ENCODE measurements at regions not wholly inside any gene's neighbourhood (a gene's known extent, or its start where the extent isn't known, plus 50 kb on each side); places are given as distances from the start of the nearest gene placed in this dataset.

- no peaks in the 10 kb centered on the region for H3K27me3 ChIP-seq (ENCODE audit: control insufficient read depth, extremely low read depth, insufficient read depth, low read length)
- dilution Hi-C loops (cut with MboI; ENCODE audit: extremely low pct_ligation_motif_present, low sequenced_read_pairs) = no loop called here
- H3K79me2 ChIP-seq (ENCODE audit: control insufficient read depth, insufficient read depth, low read length) = no peaks in the 10 kb centered on the region
- H3K27ac ChIP-seq (ENCODE audit: control insufficient read depth, insufficient read depth, low read length) = no peak overlapping the region
- no peaks in the 10 kb centered on the region for H4K20me1 ChIP-seq (ENCODE audit: control insufficient read depth, extremely low read depth, insufficient read depth, low read length)
- H3K9me1 ChIP-seq (ENCODE audit: control insufficient read depth, extremely low read depth, insufficient read depth, low read length) = no peaks in the 10 kb centered on the region
- H3K4me1 ChIP-seq (ENCODE audit: control insufficient read depth, extremely low read depth, insufficient read depth, low read length) = no peaks in the 10 kb centered on the region
- no peaks in the 10 kb centered on the region for H3K9me3 ChIP-seq (ENCODE audit: control insufficient read depth, low read depth, low read length)
- TF ChIP-seq EZH2 (IDR thresholded peaks at IDR 0.05; ENCODE audit: low read length) (no peak), CTCF (optimal IDR thresholded peaks at IDR 0.05 in 1 of 3, IDR thresholded peaks at IDR 0.05 in 1 of 3, conservative IDR thresholded peaks at IDR 0.05 in 1 of 3; ENCODE audit: extremely low read depth in 1 of 3, insufficient read depth in 2 of 3, low read length in 3 of 3) (no peak)
- H3K4me3 ChIP-seq (ENCODE audit: control insufficient read depth in 2 of 3, extremely low read depth in 1 of 3, insufficient read depth in 2 of 3, low read depth in 1 of 3, low read length in 3 of 3) = no peak overlapping the region
- H3K4me2 ChIP-seq (ENCODE audit: control insufficient read depth, extremely low read depth, insufficient read depth, low read depth, low read length) = no peak overlapping the region
- H3K9ac ChIP-seq (ENCODE audit: control insufficient read depth, extremely low read depth, insufficient read depth, low read length) = no peak overlapping the region
- no peak for FAIRE-seq
- no peak overlapping the region for H2AFZ ChIP-seq (ENCODE audit: control insufficient read depth, low read length)
- H3K36me3 ChIP-seq (ENCODE audit: control insufficient read depth in 2 of 2, extremely low read depth in 1 of 2, insufficient read depth in 2 of 2, low read length in 2 of 2) = no peaks in the 10 kb centered on the region
- no peak for DNase-seq (ENCODE audit: low read depth, low spot score)
Measured at GRCh38 chr4:129446074-129446473, 350.1 kb downstream of the C4orf33 start.

- Histone ChIP-seq H3K9me3 (ENCODE audit: control insufficient read depth, low read depth, low read length) (no peaks in the 10 kb centered on the region), H3K27me3 (ENCODE audit: control insufficient read depth, extremely low read depth, insufficient read depth, low read length) (no peaks in the 10 kb centered on the region), H4K20me1 (ENCODE audit: control insufficient read depth, extremely low read depth, insufficient read depth, low read length) (no peaks in the 10 kb centered on the region), H3K9me1 (ENCODE audit: control insufficient read depth, extremely low read depth, insufficient read depth, low read length) (no peaks in the 10 kb centered on the region), H3K27ac (ENCODE audit: control insufficient read depth, insufficient read depth, low read length) (no peak overlapping the region), H3K79me2 (ENCODE audit: control insufficient read depth, insufficient read depth, low read length) (no peaks in the 10 kb centered on the region), H3K4me3 (ENCODE audit: control insufficient read depth in 2 of 3, extremely low read depth in 1 of 3, insufficient read depth in 2 of 3, low read depth in 1 of 3, low read length in 3 of 3) (no peak overlapping the region), H3K9ac (ENCODE audit: control insufficient read depth, extremely low read depth, insufficient read depth, low read length) (no peak overlapping the region), H3K4me1 (ENCODE audit: control insufficient read depth, extremely low read depth, insufficient read depth, low read length) (no peaks in the 10 kb centered on the region), H3K36me3 (ENCODE audit: control insufficient read depth in 2 of 2, extremely low read depth in 1 of 2, insufficient read depth in 2 of 2, low read length in 2 of 2) (no peaks in the 10 kb centered on the region), H3K4me2 (ENCODE audit: control insufficient read depth, extremely low read depth, insufficient read depth, low read depth, low read length) (no peak overlapping the region), H2AFZ (ENCODE audit: control insufficient read depth, low read length) (no peak overlapping the region)
- TF ChIP-seq EZH2 (IDR thresholded peaks at IDR 0.05; ENCODE audit: low read length) (no peak), CTCF (optimal IDR thresholded peaks at IDR 0.05 in 1 of 3, IDR thresholded peaks at IDR 0.05 in 1 of 3, conservative IDR thresholded peaks at IDR 0.05 in 1 of 3; ENCODE audit: extremely low read depth in 1 of 3, insufficient read depth in 2 of 3, low read length in 3 of 3) (no peak)
- FAIRE-seq (no peak), DNase-seq (ENCODE audit: low read depth, low spot score) (no peak)
- dilution Hi-C loops (cut with MboI; ENCODE audit: extremely low pct_ligation_motif_present, low sequenced_read_pairs) = no loop called here
Measured at GRCh38 chr4:129453524-129454200, 357.7 kb downstream of the C4orf33 start.
